GM12891 (cell line): ENCODE measurements at regions not wholly inside any gene's neighbourhood (a gene's known extent, or its start where the extent isn't known, plus 50 kb on each side); places are given as distances from the start of the nearest gene placed in this dataset.

ENCODE experiments used
- PAX5 ChIP-seq: IDR thresholded peaks from 2 replicates; pipeline ENCODE4 v1.6.1; 2011; ENCODE audit warnings: low read length, moderate library complexity, mild to moderate bottlenecking; ENCODE audit not compliant: insufficient read depth, severe bottlenecking
- POLR2A ChIP-seq: IDR thresholded peaks from 2 replicates; pipeline ENCODE4 v1.6.1; 2011; ENCODE audit warnings: low read depth, low read length, control low read depth
- POLR2AphosphoS5 ChIP-seq: IDR thresholded peaks from 2 replicates; pipeline ENCODE4 v1.6.1; 2011; ENCODE audit warnings: low read depth, low read length, control low read depth
- SPI1 ChIP-seq: IDR thresholded peaks from 2 replicates; pipeline ENCODE4 v1.6.1; 2011; ENCODE audit warnings: low read depth, low read length, control low read depth
- TAF1 ChIP-seq: IDR thresholded peaks from 2 replicates; pipeline ENCODE4 v1.6.1; 2011; ENCODE audit warnings: low read depth, low read length, control low read depth

DNA sequence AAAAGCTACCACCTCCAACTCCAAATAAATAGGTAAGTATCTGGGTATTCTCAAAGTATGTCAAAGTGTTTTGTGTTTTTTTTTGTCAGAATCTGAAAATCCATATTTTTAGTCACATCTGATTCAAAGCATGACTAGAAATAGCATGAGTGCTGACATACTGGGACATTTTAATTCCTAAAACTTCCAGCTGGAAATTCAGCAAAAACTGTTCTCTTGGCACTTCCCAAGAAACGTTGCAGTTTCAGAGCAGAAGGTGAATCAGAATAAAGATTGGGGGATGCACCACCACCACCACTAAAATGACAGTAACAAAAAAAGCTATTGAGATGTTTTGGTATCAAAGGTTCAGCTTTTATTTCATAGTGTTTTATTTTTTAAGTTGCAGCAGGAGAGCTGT lies 724.6 kb upstream of the CELF2 start:
- TF ChIP-seq POLR2A: no peak
- TF ChIP-seq SPI1: no peak
- no peak for TF ChIP-seq POLR2AphosphoS5
- no peak for TF ChIP-seq TAF1
- no peak for TF ChIP-seq PAX5
